Spleen (tissue), 11 donors: ENCODE measurements at regions not wholly inside any gene's neighbourhood (a gene's known extent, or its start where the extent isn't known, plus 50 kb on each side); places are given as distances from the start of the nearest gene placed in this dataset.

ENCODE experiments used
- DNase-seq: peaks from one replicate; pipeline ENCODE4 v3.0.0-alpha.2; 2020
- H3K27ac ChIP-seq, 8 donors: fragments of 200-600 bp; sonication (generic) in 7 of 8; 1 replicate in 4 of 8; 2 replicates in 4 of 8; pipeline versions ENCODE4 v1.5.0 to v1.8.0; 2016 to 2021; ENCODE audit warnings: inconsistent platforms in 4 of 8, mild to moderate bottlenecking in 4 of 8, moderate library complexity in 1 of 8
- H3K27me3 ChIP-seq, 7 donors: fragments of 200-600 bp; sonication (generic) in 6 of 7; replicated peaks in 1 of 7; 1 replicate in 4 of 7; 2 replicates in 3 of 7; pipeline versions ENCODE4 v1.5.0 to v1.8.0; 2016 to 2021; ENCODE audit warnings: inconsistent platforms in 3 of 7, mild to moderate bottlenecking in 1 of 7
- H3K36me3 ChIP-seq, 6 donors: fragments of 200-600 bp; sonication (generic) in 5 of 6; 1 replicate in 4 of 6; 2 replicates in 2 of 6; pipeline versions ENCODE4 v1.5.0 to v1.8.0; 2016 to 2021; ENCODE audit warnings: inconsistent platforms in 2 of 6
- H3K4me1 ChIP-seq, 6 donors: fragments of 200-600 bp; sonication (generic) in 5 of 6; 1 replicate in 3 of 6; 2 replicates in 3 of 6; pipeline versions ENCODE4 v1.5.0 to v1.8.0; 2016 to 2021; ENCODE audit warnings: inconsistent platforms in 3 of 6
- H3K4me3 ChIP-seq, 8 donors: fragments of 200-600 bp; sonication (generic) in 7 of 8; 1 replicate in 4 of 8; 2 replicates in 4 of 8; pipeline versions ENCODE4 v1.5.0 to v1.8.0; 2016 to 2021; ENCODE audit warnings: inconsistent platforms in 4 of 8, mild to moderate bottlenecking in 4 of 8, moderate library complexity in 2 of 8
- H3K9me3 ChIP-seq, 8 donors: fragments of 200-600 bp; sonication (generic) in 7 of 8; 1 replicate in 4 of 8; 2 replicates in 4 of 8; pipeline versions ENCODE4 v1.5.0 to v1.8.0; 2016 to 2021; ENCODE audit warnings: inconsistent platforms in 4 of 8
- CTCF ChIP-seq, 11 experiments: fragments of 200-600 bp in 7 of 11; fragments of 450-650 bp in 4 of 11; sonication (generic) in 4 of 11; IDR thresholded peaks in 8 of 11; conservative IDR thresholded peaks in 3 of 11; 1 replicate in 7 of 11; 2 replicates in 4 of 11; pipeline versions ENCODE4 v1.4.0 to v1.8.0; 2016 to 2021; ENCODE audit warnings: antibody characterized with exemption in 11 of 11, inconsistent platforms in 4 of 11, mild to moderate bottlenecking in 1 of 11
- POLR2A ChIP-seq, 3 donors: fragments of 450-650 bp; IDR thresholded peaks; one replicate each; pipeline ENCODE4 v1.5.1; 2017; ENCODE audit warnings: antibody characterized with exemption in 3 of 3, mild to moderate bottlenecking in 1 of 3
- POLR2AphosphoS5 ChIP-seq, 3 donors: sonication (generic); formaldehyde crosslinking; IDR thresholded peaks; one replicate each; pipeline ENCODE4 v1.5.1; 2017; ENCODE audit warnings: antibody characterized with exemption in 3 of 3
- WGBS, 5 donors: extraction: QIAGEN DNeasy Blood & Tissue Kit in 3 of 5; methylation state at CpG; one replicate each; pipeline versions ENCODE4 v1.1.5 to v1.1.7; 2013 to 2018; 5-methylcytosine and 5-hydroxymethylcytosine counted together
- intact Hi-C: fragments of 100-400 bp; cut with DNase I; formaldehyde crosslinking; loops from one replicate; pipeline ENCODE4 v1.15.0; 2023; ENCODE audit warnings: low total_unique reads
- donor health status: healthy with polysubstance abuse.
- donor health status: DM: no; HTN: no; CAD: no; lungs with moderate emphysema.
- donor health status: DM: no; HTN: no; CAD: no.
- donor health status: Bipolar disorder and iron deficiency.
- donor health status: healthy.
- donor health status: DM: no; HTN: no; CAD: no.
- donor health status: DM: yes; HTN: yes; CAD: no.

GRCh38 chr16:64167936-64168335, 953.9 kb downstream of the CDH11 start:
- Histone ChIP-seq H3K9me3 (peaks cover 0 to 5% (median 0%) of the 10 kb centered on the region in 8 donors), H3K36me3 (no peaks in the 10 kb centered on the region), H3K4me3 (no peak overlapping the region), H3K4me1 (no peaks in the 10 kb centered on the region), H3K27me3 (no peaks in the 10 kb centered on the region), H3K27ac (no peak overlapping the region)
- no peak for DNase-seq
- WGBS, 5 donors: 78 to 86% (median 81%) methylated on average over 12 of the region's 12 CpGs
- no peak for TF ChIP-seq POLR2AphosphoS5 (IDR thresholded peaks at IDR 0.05)
- TF ChIP-seq CTCF (IDR thresholded peaks at IDR 0.05 in 8 of 11, conservative IDR thresholded peaks at IDR 0.05 in 3 of 11): no peak
- TF ChIP-seq POLR2A (IDR thresholded peaks at IDR 0.05): no peak
- intact Hi-C loops: no loop called here

GRCh38 chr16:64165368-64165767, 956.5 kb downstream of the CDH11 start:
- peaks cover 0 to 8% (median 0%) of the 10 kb centered on the region in 8 donors for H3K9me3 ChIP-seq
- H3K27ac ChIP-seq: no peak overlapping the region
- intact Hi-C loops: no loop called here
- H3K4me3 ChIP-seq: no peak overlapping the region
- no peak for DNase-seq
- no peaks in the 10 kb centered on the region for H3K4me1 ChIP-seq
- WGBS, 5 donors: 92 to 96% (median 92%) methylated on average over 7 of the region's 7 CpGs
- TF ChIP-seq CTCF (IDR thresholded peaks at IDR 0.05 in 8 of 11, conservative IDR thresholded peaks at IDR 0.05 in 3 of 11) (no peak), POLR2AphosphoS5 (IDR thresholded peaks at IDR 0.05) (no peak), POLR2A (IDR thresholded peaks at IDR 0.05) (no peak)
- H3K27me3 ChIP-seq: no peaks in the 10 kb centered on the region
- no peaks in the 10 kb centered on the region for H3K36me3 ChIP-seq

- DNase-seq: no peak
- intact Hi-C loops: no loop called here
- no peak overlapping the region for H3K4me3 ChIP-seq
- no peaks in the 10 kb centered on the region for H3K36me3 ChIP-seq
- 30 to 42% (median 38%) methylated on average over 4 of the region's 4 CpGs for WGBS, 5 donors
- no peaks in the 10 kb centered on the region for H3K27me3 ChIP-seq
- peaks cover 0 to 8% (median 0%) of the 10 kb centered on the region in 8 donors for H3K9me3 ChIP-seq
- no peaks in the 10 kb centered on the region for H3K4me1 ChIP-seq
- TF ChIP-seq CTCF (IDR thresholded peaks at IDR 0.05 in 8 of 11, conservative IDR thresholded peaks at IDR 0.05 in 3 of 11): no peak
- no peak for TF ChIP-seq POLR2AphosphoS5 (IDR thresholded peaks at IDR 0.05)
- no peak for TF ChIP-seq POLR2A (IDR thresholded peaks at IDR 0.05)
- H3K27ac ChIP-seq: no peak overlapping the region
Observed at GRCh38 chr16:64162613-64163375, 959.1 kb downstream of the CDH11 start.

GRCh38 chr16:64159976-64160375, 961.9 kb downstream of the CDH11 start:
- 86 to 95% (median 93%) methylated on average over 2 of the region's 2 CpGs for WGBS, 5 donors
- Histone ChIP-seq H3K36me3 (no peaks in the 10 kb centered on the region), H3K27ac (no peak overlapping the region), H3K9me3 (peaks cover 0 to 12% (median 0%) of the 10 kb centered on the region in 8 donors), H3K4me3 (no peak overlapping the region), H3K4me1 (no peaks in the 10 kb centered on the region), H3K27me3 (no peaks in the 10 kb centered on the region)
- intact Hi-C loops: no loop called here
- DNase-seq: no peak
- TF ChIP-seq POLR2A (IDR thresholded peaks at IDR 0.05) (no peak), CTCF (IDR thresholded peaks at IDR 0.05 in 8 of 11, conservative IDR thresholded peaks at IDR 0.05 in 3 of 11) (no peak)
